ENCODE measurements at regions not wholly inside any gene's neighbourhood (a gene's known extent, or its start where the extent isn't known, plus 50 kb on each side); places are given as distances from the start of the nearest gene placed in this dataset.

GRCh38 chr9:7536310-7536939 lies 263.2 kb downstream of the DMAC1 start:
- no peak for TF ChIP-seq ZBTB33 (CRISPR knock-in tag; IDR thresholded peaks at IDR 0.05)
- no peak for TF ChIP-seq SUZ12 (IDR thresholded peaks at IDR 0.05; ENCODE audit: low read depth, low read length)

All from HepG2 (cell line).